IMR-90 (cell line): ENCODE measurements at regions not wholly inside any gene's neighbourhood (a gene's known extent, or its start where the extent isn't known, plus 50 kb on each side); places are given as distances from the start of the nearest gene placed in this dataset.

Experiments used
- CEBPB ChIP-seq: IDR thresholded peaks from 2 replicates; pipeline ENCODE4 v1.6.1; 2012; ENCODE audit warnings: low read depth, low read length, improper control_type of control experiment
- CHD1 ChIP-seq: IDR thresholded peaks from 2 replicates; pipeline ENCODE4 v1.6.1; 2012; ENCODE audit warnings: low read depth, low read length, improper control_type of control experiment
- CTCF ChIP-seq: conservative IDR thresholded peaks from 2 replicates; pipeline ENCODE4 v1.5.1; 2012; ENCODE audit warnings: mild to moderate bottlenecking, low read depth, low read length, improper control_type of control experiment
- MAFK ChIP-seq: IDR thresholded peaks from 2 replicates; pipeline ENCODE4 v1.6.1; 2012; ENCODE audit warnings: low read depth, low read length, improper control_type of control experiment
- POLR2A ChIP-seq: IDR thresholded peaks from 2 replicates; pipeline ENCODE4 v1.6.1; 2012; ENCODE audit warnings: mild to moderate bottlenecking, low read depth, low read length
- RFX5 ChIP-seq: IDR thresholded peaks from 2 replicates; pipeline ENCODE4 v1.8.0; 2012; ENCODE audit warnings: low read depth, mild to moderate bottlenecking, low read length, moderate library complexity
- USF2 ChIP-seq: fragments of 150-350 bp; IDR thresholded peaks from 2 replicates; pipeline ENCODE4 v1.6.1; 2017; ENCODE audit warnings: mild to moderate bottlenecking, antibody characterized with exemption, low read length, low read depth

- TF ChIP-seq POLR2A (no peak), CTCF (no peak), MAFK (no peak), RFX5 (no peak), CEBPB (no peak), CHD1 (no peak), USF2 (no peak)
Measured at GRCh38 chr17:72378414-72379390, 257.9 kb downstream of the SOX9 start.
